ENCODE measurements at regions not wholly inside any gene's neighbourhood (a gene's known extent, or its start where the extent isn't known, plus 50 kb on each side); places are given as distances from the start of the nearest gene placed in this dataset.

DNA sequence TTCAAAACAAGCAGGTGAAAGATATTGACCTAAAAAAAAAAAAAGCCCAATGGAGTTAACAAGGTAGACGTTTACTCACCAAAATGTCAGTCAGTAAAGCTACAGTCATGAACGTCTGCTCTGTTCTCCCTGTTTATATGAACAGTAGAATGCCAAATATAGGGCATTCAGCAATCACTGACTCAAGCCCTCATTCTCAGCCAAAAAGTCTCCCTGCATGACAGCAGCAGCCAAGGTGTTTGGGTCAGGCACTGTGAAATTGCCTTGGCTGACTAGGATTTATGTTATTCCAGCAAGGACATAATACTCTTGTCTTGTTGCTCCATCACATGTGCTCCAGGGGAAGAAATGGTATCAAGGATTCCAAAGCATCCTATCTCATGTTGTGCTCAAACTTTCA lies 194.7 kb upstream of the RSPO3 start:
- no peak overlapping the region for H3K4me3 ChIP-seq (ENCODE audit: insufficient read depth, low read depth, low read length)
- H3K36me3 ChIP-seq (ENCODE audit: insufficient read depth, low read length): no peaks in the 10 kb centered on the region
- no peaks in the 10 kb centered on the region for H3K27me3 ChIP-seq (ENCODE audit: insufficient read depth, low read length)
- peaks cover 11% of the 10 kb centered on the region for H3K4me1 Mint-ChIP-seq (ENCODE audit: low read depth, unreplicated experiment)
- no peak overlapping the region for H2AFZ ChIP-seq (ENCODE audit: low read depth, low read length)
- H3K27ac Mint-ChIP-seq (ENCODE audit: unreplicated experiment): no peak overlapping the region
- H3K9me3 ChIP-seq (ENCODE audit: insufficient read depth, low read depth, low read length): no peaks in the 10 kb centered on the region
- no peaks in the 10 kb centered on the region for H3K4me1 ChIP-seq (ENCODE audit: insufficient read depth, low read length)
- H3K9ac ChIP-seq (ENCODE audit: low read length): no peak overlapping the region
- no peaks in the 10 kb centered on the region for H3K36me3 Mint-ChIP-seq (ENCODE audit: low read depth, unreplicated experiment)
- H3K27ac ChIP-seq (ENCODE audit: low read depth, low read length): no peak overlapping the region
- TF ChIP-seq EZH2 (IDR thresholded peaks at IDR 0.05; ENCODE audit: insufficient read depth, low read length): no peak
- no peak for TF ChIP-seq CTCF (IDR thresholded peaks at IDR 0.05; ENCODE audit: insufficient read depth, low read depth, low read length)
- no peak overlapping the region for H3K4me2 ChIP-seq (ENCODE audit: low read length)
- no peaks in the 10 kb centered on the region for H3K27me3 Mint-ChIP-seq (ENCODE audit: low read depth, unreplicated experiment)
- no peaks in the 10 kb centered on the region for H3K9me3 Mint-ChIP-seq (ENCODE audit: unreplicated experiment)
- H3K79me2 ChIP-seq (ENCODE audit: insufficient read depth, low read length): no peaks in the 10 kb centered on the region
- no peak overlapping the region for H3K4me3 Mint-ChIP-seq (ENCODE audit: unreplicated experiment)
- no peak for FAIRE-seq
- H4K20me1 ChIP-seq (ENCODE audit: insufficient read depth, low read length): no peaks in the 10 kb centered on the region
- no peak for DNase-seq (ENCODE audit: low read depth)

DNA sequence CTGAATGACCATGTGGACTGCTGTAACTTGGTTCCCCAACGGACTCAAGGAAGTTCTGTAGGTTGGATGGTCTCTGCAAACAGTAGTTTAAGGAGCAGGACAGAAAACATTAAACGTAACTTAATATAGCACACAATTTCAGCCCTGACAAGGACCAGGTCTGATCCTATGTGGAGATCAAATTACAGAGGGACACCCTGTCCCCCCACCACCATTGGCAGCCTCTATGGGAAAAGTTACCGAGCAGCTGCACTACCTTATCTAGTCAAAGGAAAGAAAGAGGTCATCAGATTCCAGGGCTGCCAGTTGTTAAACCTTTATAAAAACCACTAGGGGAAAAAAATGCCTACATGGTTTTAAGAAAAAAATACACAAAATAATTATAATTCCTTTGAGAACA lies 191.5 kb upstream of the RSPO3 start:
- no peak for TF ChIP-seq CTCF (IDR thresholded peaks at IDR 0.05; ENCODE audit: insufficient read depth, low read depth, low read length)
- no peak for TF ChIP-seq EZH2 (IDR thresholded peaks at IDR 0.05; ENCODE audit: insufficient read depth, low read length)
- no peaks in the 10 kb centered on the region for H3K9me3 Mint-ChIP-seq (ENCODE audit: unreplicated experiment)
- H3K4me3 ChIP-seq (ENCODE audit: insufficient read depth, low read depth, low read length): no peak overlapping the region
- no peaks in the 10 kb centered on the region for H3K27me3 Mint-ChIP-seq (ENCODE audit: low read depth, unreplicated experiment)
- no peak overlapping the region for H3K4me2 ChIP-seq (ENCODE audit: low read length)
- H2AFZ ChIP-seq (ENCODE audit: low read depth, low read length): no peak overlapping the region
- H3K79me2 ChIP-seq (ENCODE audit: insufficient read depth, low read length): no peaks in the 10 kb centered on the region
- no peak overlapping the region for H3K27ac Mint-ChIP-seq (ENCODE audit: unreplicated experiment)
- no peak overlapping the region for H3K27ac ChIP-seq (ENCODE audit: low read depth, low read length)
- H4K20me1 ChIP-seq (ENCODE audit: insufficient read depth, low read length): no peaks in the 10 kb centered on the region
- peaks cover 5% of the 10 kb centered on the region for H3K4me1 Mint-ChIP-seq (ENCODE audit: low read depth, unreplicated experiment)
- no peaks in the 10 kb centered on the region for H3K9me3 ChIP-seq (ENCODE audit: insufficient read depth, low read depth, low read length)
- peak overlapping the region; percentile 15 for H3K4me3 Mint-ChIP-seq (ENCODE audit: unreplicated experiment)
- H3K9ac ChIP-seq (ENCODE audit: low read length): no peak overlapping the region
- H3K36me3 Mint-ChIP-seq (ENCODE audit: low read depth, unreplicated experiment): no peaks in the 10 kb centered on the region
- H3K4me1 ChIP-seq (ENCODE audit: insufficient read depth, low read length): no peaks in the 10 kb centered on the region
- no peak for FAIRE-seq
- no peak for DNase-seq (ENCODE audit: low read depth)
- H3K36me3 ChIP-seq (ENCODE audit: insufficient read depth, low read length): no peaks in the 10 kb centered on the region
- H3K27me3 ChIP-seq (ENCODE audit: insufficient read depth, low read length): no peaks in the 10 kb centered on the region

- H3K4me3 Mint-ChIP-seq (ENCODE audit: unreplicated experiment): no peak overlapping the region
- Histone ChIP-seq H3K36me3 (ENCODE audit: insufficient read depth, low read length) (no peaks in the 10 kb centered on the region), H3K4me1 (ENCODE audit: insufficient read depth, low read length) (no peaks in the 10 kb centered on the region), H3K4me3 (ENCODE audit: insufficient read depth, low read depth, low read length) (no peak overlapping the region), H3K79me2 (ENCODE audit: insufficient read depth, low read length) (no peaks in the 10 kb centered on the region), H3K9ac (ENCODE audit: low read length) (no peak overlapping the region), H3K9me3 (ENCODE audit: insufficient read depth, low read depth, low read length) (no peaks in the 10 kb centered on the region), H4K20me1 (ENCODE audit: insufficient read depth, low read length) (no peaks in the 10 kb centered on the region), H3K4me2 (ENCODE audit: low read length) (no peak overlapping the region), H2AFZ (ENCODE audit: low read depth, low read length) (no peak overlapping the region), H3K27me3 (ENCODE audit: insufficient read depth, low read length) (no peaks in the 10 kb centered on the region), H3K27ac (ENCODE audit: low read depth, low read length) (no peak overlapping the region)
- DNase-seq (ENCODE audit: low read depth) (no peak), FAIRE-seq (no peak)
- TF ChIP-seq EZH2 (IDR thresholded peaks at IDR 0.05; ENCODE audit: insufficient read depth, low read length) (no peak), CTCF (IDR thresholded peaks at IDR 0.05; ENCODE audit: insufficient read depth, low read depth, low read length) (no peak)
- H3K9me3 Mint-ChIP-seq (ENCODE audit: unreplicated experiment): no peaks in the 10 kb centered on the region
- no peak overlapping the region for H3K27ac Mint-ChIP-seq (ENCODE audit: unreplicated experiment)
- peaks cover 2% of the 10 kb centered on the region for H3K4me1 Mint-ChIP-seq (ENCODE audit: low read depth, unreplicated experiment)
- H3K27me3 Mint-ChIP-seq (ENCODE audit: low read depth, unreplicated experiment): no peaks in the 10 kb centered on the region
- H3K36me3 Mint-ChIP-seq (ENCODE audit: low read depth, unreplicated experiment): no peaks in the 10 kb centered on the region
These were observed 190.6 kb upstream of the RSPO3 start for GRCh38 chr6:126927841-126928240.
